SK-N-SH (cell line): ENCODE measurements at regions not wholly inside any gene's neighbourhood (a gene's known extent, or its start where the extent isn't known, plus 50 kb on each side); places are given as distances from the start of the nearest gene placed in this dataset.

Source experiments
- CTCF ChIP-seq: fragments of 200-600 bp; sonication (generic); IDR thresholded peaks from 2 replicates; pipeline ENCODE4 v1.6.1; 2017; ENCODE audit warnings: antibody characterized with exemption, mild to moderate bottlenecking, moderate library complexity
- RAD21 ChIP-seq: IDR thresholded peaks from 2 replicates; pipeline ENCODE4 v1.6.1; 2012; ENCODE audit warnings: mild to moderate bottlenecking, low read length

GRCh38 chr13:56865416-56865815 is 275.3 kb upstream of the PRR20A start:
- TF ChIP-seq CTCF = no peak
- TF ChIP-seq RAD21 = no peak
